HL-60 (cell line): ENCODE measurements at regions not wholly inside any gene's neighbourhood (a gene's known extent, or its start where the extent isn't known, plus 50 kb on each side); places are given as distances from the start of the nearest gene placed in this dataset.

Experiments used
- GABPA ChIP-seq: IDR thresholded peaks from 2 replicates; pipeline ENCODE4 v1.6.1; 2012; ENCODE audit warnings: low read depth
- POLR2AphosphoS5 ChIP-seq: IDR thresholded peaks from 2 replicates; pipeline ENCODE4 v1.6.1; 2012; ENCODE audit warnings: low read depth
- TF ChIP-seq, protein P1 (sequence below): IDR thresholded peaks from one replicate; pipeline ENCODE4 v1.5.1; 2011; ENCODE audit warnings: low read length, control low read depth, inconsistent platforms; ENCODE audit not compliant: insufficient read depth
- TF ChIP-seq, protein P2 (sequence below): IDR thresholded peaks from 2 replicates; pipeline ENCODE4 v1.6.1; 2012; ENCODE audit warnings: low read depth; ENCODE audit not compliant: insufficient replicate concordance

DNA sequence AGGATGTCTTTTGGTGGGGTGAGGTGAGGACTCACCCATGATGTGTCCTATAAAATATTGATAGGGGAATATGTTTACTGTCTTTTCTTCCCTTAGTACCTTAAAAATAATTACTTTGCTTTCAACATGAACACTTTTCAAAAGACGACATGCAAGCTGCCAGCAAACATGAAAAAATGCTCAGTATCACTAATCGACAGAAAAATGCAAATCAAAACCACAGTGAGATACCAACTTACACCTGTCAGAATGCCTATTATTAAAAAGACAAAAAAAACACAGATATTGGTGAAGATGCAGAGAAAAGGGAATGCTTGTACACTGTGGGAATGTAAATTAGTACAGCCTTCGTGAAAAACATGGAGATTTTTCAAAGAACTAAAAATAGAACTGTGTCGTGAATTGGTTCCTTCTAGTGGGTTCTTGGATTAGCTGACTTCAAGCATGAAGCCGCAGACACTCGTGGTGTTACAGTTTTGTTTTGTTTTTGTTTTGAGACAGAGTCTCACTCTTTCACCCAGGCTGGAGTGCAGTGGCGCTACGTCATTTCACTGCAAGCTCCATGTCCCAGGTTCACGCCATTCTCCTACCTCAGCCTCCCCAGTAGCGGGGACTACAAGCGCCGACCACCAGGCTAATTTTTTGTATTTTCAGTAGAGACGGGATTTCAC is 160.9 kb downstream of the FGF9 start:
- TF ChIP-seq, protein P1, sequence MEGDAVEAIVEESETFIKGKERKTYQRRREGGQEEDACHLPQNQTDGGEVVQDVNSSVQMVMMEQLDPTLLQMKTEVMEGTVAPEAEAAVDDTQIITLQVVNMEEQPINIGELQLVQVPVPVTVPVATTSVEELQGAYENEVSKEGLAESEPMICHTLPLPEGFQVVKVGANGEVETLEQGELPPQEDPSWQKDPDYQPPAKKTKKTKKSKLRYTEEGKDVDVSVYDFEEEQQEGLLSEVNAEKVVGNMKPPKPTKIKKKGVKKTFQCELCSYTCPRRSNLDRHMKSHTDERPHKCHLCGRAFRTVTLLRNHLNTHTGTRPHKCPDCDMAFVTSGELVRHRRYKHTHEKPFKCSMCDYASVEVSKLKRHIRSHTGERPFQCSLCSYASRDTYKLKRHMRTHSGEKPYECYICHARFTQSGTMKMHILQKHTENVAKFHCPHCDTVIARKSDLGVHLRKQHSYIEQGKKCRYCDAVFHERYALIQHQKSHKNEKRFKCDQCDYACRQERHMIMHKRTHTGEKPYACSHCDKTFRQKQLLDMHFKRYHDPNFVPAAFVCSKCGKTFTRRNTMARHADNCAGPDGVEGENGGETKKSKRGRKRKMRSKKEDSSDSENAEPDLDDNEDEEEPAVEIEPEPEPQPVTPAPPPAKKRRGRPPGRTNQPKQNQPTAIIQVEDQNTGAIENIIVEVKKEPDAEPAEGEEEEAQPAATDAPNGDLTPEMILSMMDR = no peak
- TF ChIP-seq, protein P2, sequence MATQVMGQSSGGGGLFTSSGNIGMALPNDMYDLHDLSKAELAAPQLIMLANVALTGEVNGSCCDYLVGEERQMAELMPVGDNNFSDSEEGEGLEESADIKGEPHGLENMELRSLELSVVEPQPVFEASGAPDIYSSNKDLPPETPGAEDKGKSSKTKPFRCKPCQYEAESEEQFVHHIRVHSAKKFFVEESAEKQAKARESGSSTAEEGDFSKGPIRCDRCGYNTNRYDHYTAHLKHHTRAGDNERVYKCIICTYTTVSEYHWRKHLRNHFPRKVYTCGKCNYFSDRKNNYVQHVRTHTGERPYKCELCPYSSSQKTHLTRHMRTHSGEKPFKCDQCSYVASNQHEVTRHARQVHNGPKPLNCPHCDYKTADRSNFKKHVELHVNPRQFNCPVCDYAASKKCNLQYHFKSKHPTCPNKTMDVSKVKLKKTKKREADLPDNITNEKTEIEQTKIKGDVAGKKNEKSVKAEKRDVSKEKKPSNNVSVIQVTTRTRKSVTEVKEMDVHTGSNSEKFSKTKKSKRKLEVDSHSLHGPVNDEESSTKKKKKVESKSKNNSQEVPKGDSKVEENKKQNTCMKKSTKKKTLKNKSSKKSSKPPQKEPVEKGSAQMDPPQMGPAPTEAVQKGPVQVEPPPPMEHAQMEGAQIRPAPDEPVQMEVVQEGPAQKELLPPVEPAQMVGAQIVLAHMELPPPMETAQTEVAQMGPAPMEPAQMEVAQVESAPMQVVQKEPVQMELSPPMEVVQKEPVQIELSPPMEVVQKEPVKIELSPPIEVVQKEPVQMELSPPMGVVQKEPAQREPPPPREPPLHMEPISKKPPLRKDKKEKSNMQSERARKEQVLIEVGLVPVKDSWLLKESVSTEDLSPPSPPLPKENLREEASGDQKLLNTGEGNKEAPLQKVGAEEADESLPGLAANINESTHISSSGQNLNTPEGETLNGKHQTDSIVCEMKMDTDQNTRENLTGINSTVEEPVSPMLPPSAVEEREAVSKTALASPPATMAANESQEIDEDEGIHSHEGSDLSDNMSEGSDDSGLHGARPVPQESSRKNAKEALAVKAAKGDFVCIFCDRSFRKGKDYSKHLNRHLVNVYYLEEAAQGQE = no peak
- no peak for TF ChIP-seq POLR2AphosphoS5
- TF ChIP-seq GABPA = no peak
